ENCODE measurements at regions not wholly inside any gene's neighbourhood (a gene's known extent, or its start where the extent isn't known, plus 50 kb on each side); places are given as distances from the start of the nearest gene placed in this dataset.

DNA sequence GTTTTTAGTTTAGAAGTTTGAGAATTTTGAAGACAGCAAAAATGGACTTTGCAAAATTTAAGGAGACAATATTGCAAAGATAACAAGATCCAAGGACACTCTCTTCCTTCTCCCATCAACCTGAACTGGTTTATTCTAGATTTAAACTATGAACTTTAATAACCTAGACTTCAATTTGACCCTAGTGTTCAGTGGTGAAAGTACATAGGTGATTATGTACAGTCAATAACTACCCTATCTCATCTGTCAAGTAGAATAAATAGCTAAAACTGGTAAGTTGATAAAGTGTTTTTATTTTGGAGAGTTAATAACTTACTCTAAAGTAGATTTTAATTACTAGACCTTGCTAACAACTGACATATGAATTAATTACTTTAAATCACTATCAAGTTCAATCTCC, 52.9 kb upstream of the NFE2L2 start:
- TF ChIP-seq CTCF (IDR thresholded peaks at IDR 0.05; ENCODE audit: low read depth, low read length) (no peak), EZH2phosphoT487 (IDR thresholded peaks at IDR 0.05; ENCODE audit: low read depth) (no peak)
